Osteocyte (in vitro differentiated cells): ENCODE measurements at regions not wholly inside any gene's neighbourhood (a gene's known extent, or its start where the extent isn't known, plus 50 kb on each side); places are given as distances from the start of the nearest gene placed in this dataset.

Experiments
- DNase-seq: peaks from one replicate; pipeline ENCODE4 v3.0.0; 2021; ENCODE audit warnings: mixed read lengths; ENCODE audit not compliant: unreplicated experiment; ENCODE audit errors: extremely low spot score
- H3K27ac Mint-ChIP-seq: one replicate; pipeline ENCODE4 v1.8.0; 2021; ENCODE audit warnings: mild to moderate bottlenecking, mixed read lengths; ENCODE audit not compliant: unreplicated experiment
- H3K27me3 Mint-ChIP-seq: one replicate; pipeline ENCODE4 v1.8.0; 2021; ENCODE audit warnings: mixed read lengths; ENCODE audit not compliant: unreplicated experiment
- H3K36me3 Mint-ChIP-seq: one replicate; pipeline ENCODE4 v1.8.0; 2021; ENCODE audit warnings: mixed read lengths; ENCODE audit not compliant: unreplicated experiment
- H3K4me1 Mint-ChIP-seq: one replicate; pipeline ENCODE4 v1.8.0; 2021; ENCODE audit warnings: mixed read lengths; ENCODE audit not compliant: unreplicated experiment
- H3K4me3 Mint-ChIP-seq: one replicate; pipeline ENCODE4 v1.8.0; 2021; ENCODE audit warnings: mild to moderate bottlenecking, moderate library complexity, mixed read lengths; ENCODE audit not compliant: unreplicated experiment
- H3K9me3 Mint-ChIP-seq: one replicate; pipeline ENCODE4 v1.8.0; 2021; ENCODE audit warnings: mixed read lengths; ENCODE audit not compliant: unreplicated experiment
- CTCF ChIP-seq: fragments of 200-600 bp; sonication (generic); IDR thresholded peaks from 2 replicates; pipeline ENCODE4 v1.5.0; 2021; ENCODE audit warnings: antibody characterized with exemption, mild to moderate bottlenecking, moderate library complexity

DNA sequence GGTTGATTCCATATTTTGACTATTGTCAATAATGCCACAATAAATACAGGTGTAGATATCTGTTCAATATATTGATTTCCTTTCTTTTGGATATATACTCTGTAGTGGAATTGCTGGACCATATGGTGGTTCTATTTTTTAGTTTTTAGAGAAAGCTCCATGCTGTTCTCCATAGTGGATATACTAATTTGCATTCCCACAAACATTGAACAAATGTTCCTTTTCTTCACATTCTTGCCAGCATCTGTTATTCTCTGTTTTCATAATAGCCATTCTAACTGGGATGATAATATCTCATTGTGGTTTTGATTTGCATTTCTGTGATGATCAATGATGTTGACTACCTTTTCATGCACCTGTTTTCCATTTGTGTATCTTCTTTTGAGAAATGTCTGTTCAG, 973.7 kb downstream of the REEP3 start:
- H3K9me3 Mint-ChIP-seq, result no peaks in the 10 kb centered on the region
- no peak overlapping the region for H3K27ac Mint-ChIP-seq
- no peak for TF ChIP-seq CTCF

DNA sequence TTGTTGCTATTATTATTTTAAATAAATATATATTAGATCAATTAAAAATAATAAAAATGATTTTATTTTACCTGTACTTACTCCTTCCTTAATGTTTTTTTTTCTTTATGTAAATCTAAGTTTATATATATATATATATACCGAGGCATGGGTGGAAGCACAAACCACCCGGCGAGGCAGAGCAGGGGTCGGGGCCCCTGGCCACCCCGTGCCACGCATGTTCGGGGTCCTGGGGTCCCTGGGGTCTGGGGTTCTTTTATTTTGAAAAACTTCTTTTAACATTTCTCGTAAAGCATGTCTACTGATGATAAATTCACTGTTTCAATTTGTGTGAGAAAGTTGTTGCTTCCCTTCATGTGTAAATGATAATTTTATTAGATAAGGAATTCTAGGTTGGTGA, 976.1 kb downstream of the REEP3 start:
- Mint-ChIP-seq H3K4me1 (peaks cover 2% of the 10 kb centered on the region), H3K36me3 (no peaks in the 10 kb centered on the region), H3K27me3 (peaks cover 15% of the 10 kb centered on the region), H3K9me3 (no peaks in the 10 kb centered on the region), H3K27ac (no peak overlapping the region), H3K4me3 (no peak overlapping the region)
- no peak for DNase-seq
- TF ChIP-seq CTCF, result no peak

More for the DNA sequence above, 973.7 kb downstream of the REEP3 start:
- H3K4me3 Mint-ChIP-seq, result no peak overlapping the region
- no peak for DNase-seq
- no peaks in the 10 kb centered on the region for H3K36me3 Mint-ChIP-seq
- no peaks in the 10 kb centered on the region for H3K4me1 Mint-ChIP-seq
- peaks cover 15% of the 10 kb centered on the region for H3K27me3 Mint-ChIP-seq

DNA sequence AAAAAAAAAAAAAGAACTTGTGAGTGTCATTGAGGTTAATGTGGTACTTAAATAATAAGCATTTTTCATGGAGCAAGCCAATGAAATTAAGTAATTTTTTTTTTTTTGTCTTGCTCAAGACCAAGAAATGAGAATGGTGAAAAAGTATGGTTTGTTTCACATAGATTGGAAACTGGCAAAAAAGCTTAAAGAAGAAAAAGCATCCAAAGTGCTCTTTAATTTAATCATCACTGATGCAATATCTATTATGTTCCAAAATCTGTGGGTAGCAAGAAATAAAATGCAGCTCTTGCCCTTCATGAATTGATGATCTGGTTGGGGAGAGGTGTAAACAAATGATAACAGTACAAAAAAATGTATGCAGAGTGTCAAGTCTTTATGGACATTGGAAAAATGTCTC, 980.6 kb downstream of the REEP3 start:
- H3K36me3 Mint-ChIP-seq, result no peaks in the 10 kb centered on the region
- peaks cover 2% of the 10 kb centered on the region for H3K4me1 Mint-ChIP-seq
- DNase-seq, result no peak
- H3K27ac Mint-ChIP-seq, result no peak overlapping the region
- H3K9me3 Mint-ChIP-seq, result no peaks in the 10 kb centered on the region
- peaks cover 2% of the 10 kb centered on the region for H3K27me3 Mint-ChIP-seq
- no peak overlapping the region for H3K4me3 Mint-ChIP-seq
- no peak for TF ChIP-seq CTCF

GRCh38 chr10:64502936-64503335, 981.7 kb downstream of the REEP3 start:
- no peak overlapping the region for H3K27ac Mint-ChIP-seq
- no peak for TF ChIP-seq CTCF
- no peaks in the 10 kb centered on the region for H3K9me3 Mint-ChIP-seq

DNA sequence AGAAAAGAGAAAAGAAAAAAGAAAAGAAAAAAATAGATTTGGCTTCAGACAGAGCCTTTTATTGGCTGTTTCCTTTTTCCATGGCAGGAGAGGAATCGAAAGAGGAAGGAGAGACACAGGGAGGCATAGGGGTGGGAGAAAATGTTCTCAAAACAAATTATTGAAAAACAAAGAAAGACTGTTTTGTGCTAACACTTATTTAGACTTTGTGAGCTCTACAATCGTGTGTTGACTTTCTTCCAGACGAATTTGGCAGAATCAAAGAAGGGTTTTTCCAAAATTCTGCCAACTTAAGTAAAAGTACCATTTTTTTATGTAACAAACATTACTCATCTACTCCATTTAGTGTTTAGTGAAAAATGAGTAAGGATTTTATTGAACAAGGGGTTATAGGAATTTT, 982.2 kb downstream of the REEP3 start:
- Mint-ChIP-seq H3K4me3 (no peak overlapping the region), H3K9me3 (no peaks in the 10 kb centered on the region), H3K27me3 (no peaks in the 10 kb centered on the region), H3K27ac (no peak overlapping the region), H3K36me3 (no peaks in the 10 kb centered on the region), H3K4me1 (peaks cover 2% of the 10 kb centered on the region)
- DNase-seq, result no peak
- no peak for TF ChIP-seq CTCF

More at GRCh38 chr10:64502936-64503335, 981.7 kb downstream of the REEP3 start:
- no peaks in the 10 kb centered on the region for H3K27me3 Mint-ChIP-seq
- H3K36me3 Mint-ChIP-seq, result no peaks in the 10 kb centered on the region
- no peak overlapping the region for H3K4me3 Mint-ChIP-seq
- no peak for DNase-seq
- H3K4me1 Mint-ChIP-seq, result peaks cover 2% of the 10 kb centered on the region
